Adipose tissue (tissue), 3 donors: ENCODE measurements at regions not wholly inside any gene's neighbourhood (a gene's known extent, or its start where the extent isn't known, plus 50 kb on each side); places are given as distances from the start of the nearest gene placed in this dataset.
"Not testable (repeated sequence)": the region's sequence is repeated elsewhere in the genome, so short reads cannot be mapped to it uniquely, and the experiment has no call there.

Experiments used
- H3K27ac ChIP-seq: one replicate; pipeline ENCODE4 v1.5.1; 2013; ENCODE audit warnings: low read depth, low read length
- WGBS, 3 donors: extraction: QIAGEN DNeasy Blood & Tissue Kit; methylation state at CpG; one replicate each; pipeline ENCODE4 v1.1.7; 2013; 5-methylcytosine and 5-hydroxymethylcytosine counted together
- donor health status: healthy with polysubstance abuse.
- donor health status: Bipolar disorder and iron deficiency.
- donor health status: healthy.

DNA sequence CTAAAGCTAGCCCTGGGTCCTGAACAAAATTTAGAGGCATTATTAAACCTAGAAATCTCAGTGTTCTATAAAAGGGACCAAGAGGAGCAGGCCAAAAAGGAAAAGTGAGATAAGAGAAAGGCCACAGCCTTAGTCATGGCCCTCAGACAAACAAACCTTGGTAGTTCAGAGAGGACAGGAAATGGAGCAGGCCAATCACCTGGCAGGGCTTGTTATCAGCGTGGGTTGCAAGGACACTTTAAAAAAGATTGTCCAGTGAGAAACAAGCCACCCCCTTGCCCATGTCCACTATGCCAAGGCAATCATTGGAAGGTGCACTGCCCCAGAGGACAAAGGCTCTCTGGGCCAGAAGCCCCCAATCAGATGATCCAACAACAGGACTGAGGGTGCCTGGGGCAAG lies 213.3 kb upstream of the CXADR start:
- WGBS, 3 donors, result 48 to 85% (median 63%) methylated on average over 1 of the region's 1 CpG

DNA sequence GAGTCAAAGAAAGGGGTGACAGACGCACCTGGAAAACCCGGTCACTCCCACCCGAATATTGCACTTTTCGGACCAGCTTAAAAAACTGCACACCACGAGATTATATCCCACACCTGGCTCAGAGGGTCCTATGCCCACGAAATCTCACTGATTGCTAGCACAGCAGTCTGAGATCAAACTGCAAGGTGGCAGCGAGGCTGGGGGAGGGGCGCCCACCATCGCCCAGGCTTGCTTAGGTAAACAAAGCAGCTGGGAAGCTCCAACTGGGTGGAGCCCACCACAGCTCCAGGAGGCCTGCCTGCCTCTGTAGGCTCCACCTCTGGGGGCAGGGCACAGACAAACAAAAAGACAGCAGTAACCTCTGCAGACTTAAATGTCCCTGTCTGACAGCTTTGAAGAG lies 185.1 kb upstream of the CXADR start:
- 81 to 91% (median 83%) methylated on average over 6 to 9 of the region's 9 CpGs for WGBS, 3 donors
- not testable (repeated sequence) for H3K27ac ChIP-seq

More for the DNA sequence above, 213.3 kb upstream of the CXADR start:
- not testable (repeated sequence) for H3K27ac ChIP-seq

DNA sequence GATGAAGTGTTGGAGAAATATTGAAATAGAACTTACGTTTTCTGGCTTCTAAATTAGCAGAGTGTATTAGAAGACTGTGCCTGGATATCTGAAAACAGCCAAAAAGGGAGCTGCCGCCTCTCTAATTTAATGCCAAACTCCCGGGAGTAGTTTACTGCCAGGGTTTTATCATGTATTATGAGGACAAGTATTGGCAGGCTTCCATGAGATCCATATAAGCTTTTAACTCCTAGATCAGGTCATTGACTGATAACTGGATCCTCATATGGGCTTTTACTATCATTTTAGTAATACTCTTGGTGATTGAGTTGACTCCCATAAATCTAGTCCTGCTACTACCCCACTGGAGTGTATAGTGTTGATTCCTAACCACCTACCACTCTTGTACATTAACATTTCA lies 178.4 kb upstream of the CXADR start:
- H3K27ac ChIP-seq, result no peak overlapping the region
- 28 to 43% (median 42%) methylated on average over 3 of the region's 3 CpGs for WGBS, 3 donors

DNA sequence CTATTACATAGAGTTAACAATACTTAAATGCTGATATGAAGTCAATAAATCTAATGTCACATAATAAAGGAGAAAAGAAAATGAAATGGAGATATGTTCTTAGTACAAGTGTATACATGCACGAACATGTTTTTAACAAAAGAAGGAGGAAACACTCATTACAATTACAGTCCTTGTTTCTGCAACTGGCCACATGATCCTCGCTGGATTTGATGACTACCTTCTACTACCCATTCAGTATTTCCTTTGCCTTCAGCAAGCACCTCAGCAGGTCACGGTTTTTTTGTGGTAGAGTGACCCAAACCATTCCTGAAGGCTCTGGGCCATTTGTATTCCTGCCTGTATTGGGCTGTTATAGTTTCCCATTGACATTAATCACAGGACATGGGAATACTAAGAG lies 172.8 kb upstream of the CXADR start:
- H3K27ac ChIP-seq, result no peak overlapping the region
- 45 to 73% (median 68%) methylated on average over 3 of the region's 3 CpGs for WGBS, 3 donors

DNA sequence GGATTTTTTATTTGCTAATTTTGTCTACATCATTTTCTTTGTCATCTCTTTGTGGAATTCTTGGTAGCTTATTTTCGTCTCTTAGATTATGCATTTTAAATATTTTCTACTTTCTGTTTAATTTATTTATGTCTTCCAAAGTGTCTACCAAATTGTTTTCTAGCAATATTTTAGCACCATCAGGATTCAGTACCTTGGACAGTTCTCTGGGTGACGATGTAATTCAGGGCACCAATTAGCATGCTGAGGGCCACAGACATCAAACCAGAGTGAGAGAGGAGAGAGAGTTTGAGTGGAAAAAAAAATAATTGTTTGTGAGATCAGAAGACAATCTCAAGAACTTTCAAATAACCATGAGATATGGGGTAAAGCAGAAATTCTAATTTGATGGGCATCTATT lies 169.8 kb upstream of the CXADR start:
- H3K27ac ChIP-seq, result no peak overlapping the region
- WGBS, 3 donors, result 24 to 42% (median 24%) methylated on average over 2 of the region's 2 CpGs

DNA sequence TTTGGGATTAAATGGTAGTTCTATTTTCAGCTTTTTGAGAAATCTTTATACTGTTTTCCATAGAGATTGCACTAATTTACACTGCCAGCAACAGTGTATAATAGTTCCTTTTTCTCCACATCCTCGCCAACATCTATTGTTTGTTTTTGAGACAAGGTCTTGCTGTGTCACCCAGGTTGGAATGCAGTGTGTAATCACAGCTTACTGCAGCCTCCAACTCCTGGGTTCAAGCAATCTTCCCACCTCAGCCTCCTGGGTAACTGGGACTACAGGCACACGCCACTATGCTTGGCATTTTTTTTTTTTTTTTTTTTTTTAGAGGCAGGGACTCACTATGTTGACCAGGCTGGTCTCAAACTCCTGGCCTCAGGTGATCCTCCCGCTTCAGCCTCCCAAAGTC lies 164.5 kb upstream of the CXADR start:
- WGBS, 3 donors, result 53 to 81% (median 78%) methylated on average over 3 of the region's 3 CpGs
- H3K27ac ChIP-seq, result no peak overlapping the region

DNA sequence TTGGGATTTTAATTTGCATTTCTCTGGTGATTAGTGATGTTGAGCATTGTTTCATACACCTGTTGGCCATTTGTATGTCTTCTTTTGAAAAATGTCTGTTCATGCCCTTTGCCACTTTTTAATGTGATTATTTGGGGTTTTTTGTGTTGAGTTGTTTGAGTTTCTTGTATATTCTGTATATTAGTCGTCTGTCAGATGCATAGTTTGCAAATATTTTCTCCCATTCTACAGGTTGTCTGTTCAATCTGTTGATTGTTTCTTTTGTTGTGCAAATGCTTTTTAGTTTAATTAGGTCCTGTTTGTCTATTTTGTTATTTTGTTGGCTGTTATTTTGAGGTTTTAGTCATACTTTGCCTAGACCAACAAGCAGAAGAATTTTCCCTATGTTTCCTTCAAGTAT lies 164.0 kb upstream of the CXADR start:
- H3K27ac ChIP-seq, result no peak overlapping the region
- 13 to 82% (median 75%) methylated on average over 1 of the region's 1 CpG for WGBS, 3 donors

DNA sequence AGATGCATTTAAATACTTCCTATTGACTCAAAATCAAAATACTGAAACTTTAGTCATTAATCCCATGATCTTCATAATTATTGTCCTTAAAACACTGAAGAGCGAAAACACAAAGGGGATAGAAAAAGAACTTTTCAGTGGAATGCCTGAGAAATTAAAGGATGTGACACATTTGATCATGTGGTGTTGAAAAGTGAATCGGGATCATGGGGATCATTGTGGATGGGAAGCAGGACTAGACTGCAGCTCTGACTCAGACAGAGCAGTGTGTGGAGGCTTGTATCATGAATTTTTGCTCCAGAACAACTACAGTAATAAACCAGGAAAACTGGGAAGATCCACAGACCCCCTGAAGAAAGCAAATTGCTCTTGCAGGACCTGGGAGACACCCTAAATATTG lies 161.1 kb upstream of the CXADR start:
- no peak overlapping the region for H3K27ac ChIP-seq
- WGBS, 3 donors, result 87 to 91% (median 89%) methylated on average over 2 of the region's 2 CpGs

DNA sequence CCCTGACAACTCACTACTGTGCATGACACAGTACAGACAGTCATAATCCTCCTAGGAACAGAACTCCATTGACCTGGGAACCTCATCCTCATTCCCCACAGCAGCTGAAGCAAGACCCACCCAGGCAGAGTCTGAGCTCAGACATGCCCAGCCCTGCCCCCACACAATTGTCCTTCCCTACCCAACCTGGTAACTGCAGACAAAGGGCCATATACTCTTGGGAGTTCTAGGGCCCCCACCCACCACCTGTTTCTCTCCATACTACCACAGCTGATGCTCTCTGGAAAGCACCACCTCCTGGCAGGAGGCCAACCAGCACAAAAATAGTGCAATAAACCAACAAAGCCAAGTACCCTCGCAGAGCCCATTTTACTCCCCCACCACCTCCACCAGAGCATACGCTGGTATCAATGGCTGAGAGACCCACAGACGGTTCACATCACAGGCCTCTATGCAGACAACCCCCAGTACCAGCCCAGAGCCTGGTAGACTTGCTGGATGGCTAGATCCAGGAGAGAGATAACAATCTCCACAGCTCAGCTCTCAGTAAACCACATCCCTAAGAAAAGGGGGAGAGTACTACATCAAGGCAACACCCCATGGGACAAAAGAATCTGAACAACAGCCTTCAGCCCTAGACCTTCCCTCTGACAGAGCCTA lies 159.7 kb upstream of the CXADR start:
- WGBS, 3 donors, result 62 to 89% (median 79%) methylated on average over 3 of the region's 3 CpGs
- H3K27ac ChIP-seq, result no peak overlapping the region

DNA sequence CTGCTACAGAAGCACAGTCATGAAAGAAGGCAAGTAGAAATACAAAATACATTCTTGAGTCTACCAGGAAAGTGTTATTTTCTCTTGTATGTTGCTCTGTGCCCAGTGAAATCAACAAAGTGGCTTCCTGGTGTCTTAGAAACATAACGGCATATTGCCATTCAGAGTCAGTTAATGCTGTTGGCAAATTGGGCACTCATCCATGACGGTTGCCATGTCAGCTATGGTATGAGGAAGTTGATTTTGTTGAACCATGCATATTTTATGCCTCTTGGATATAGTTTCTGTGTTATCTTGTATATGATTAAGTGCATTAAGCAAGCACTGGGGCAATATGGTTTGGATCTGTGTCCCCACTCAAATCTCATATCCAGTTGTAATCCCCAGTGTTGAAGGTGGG lies 153.1 kb upstream of the CXADR start:
- 78 to 83% (median 81%) methylated on average over 2 of the region's 2 CpGs for WGBS, 3 donors
- H3K27ac ChIP-seq, result no peak overlapping the region

DNA sequence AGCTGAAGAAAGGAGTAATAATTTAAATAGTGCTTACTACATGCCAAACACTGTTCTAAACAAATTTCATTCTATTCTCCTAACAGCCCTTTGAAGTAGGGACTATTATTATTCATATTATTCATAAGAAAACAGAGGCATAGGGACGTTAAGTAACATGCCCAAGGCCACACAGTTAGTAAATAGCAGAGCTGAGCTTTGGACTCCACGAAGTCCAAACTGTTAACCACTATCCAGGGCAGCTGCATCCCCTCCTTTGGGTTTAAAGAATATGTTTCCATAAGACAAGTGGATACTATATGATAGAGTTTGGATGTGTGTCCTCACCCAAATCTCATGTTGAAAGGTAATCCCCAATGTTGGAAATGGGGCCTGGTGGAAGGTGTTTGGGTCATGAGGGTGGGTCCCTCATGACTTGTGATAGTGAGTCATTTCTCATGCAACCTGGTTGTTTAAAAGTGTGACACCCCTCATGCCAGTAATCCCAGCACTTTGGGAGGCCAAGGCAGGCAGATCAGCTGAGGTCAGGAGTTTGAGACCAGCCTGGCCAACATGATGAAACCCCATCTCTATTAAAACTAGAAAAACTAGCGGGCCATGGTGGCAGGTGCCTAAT lies 144.0 kb upstream of the CXADR start:
- H3K27ac ChIP-seq, result no peak overlapping the region

DNA sequence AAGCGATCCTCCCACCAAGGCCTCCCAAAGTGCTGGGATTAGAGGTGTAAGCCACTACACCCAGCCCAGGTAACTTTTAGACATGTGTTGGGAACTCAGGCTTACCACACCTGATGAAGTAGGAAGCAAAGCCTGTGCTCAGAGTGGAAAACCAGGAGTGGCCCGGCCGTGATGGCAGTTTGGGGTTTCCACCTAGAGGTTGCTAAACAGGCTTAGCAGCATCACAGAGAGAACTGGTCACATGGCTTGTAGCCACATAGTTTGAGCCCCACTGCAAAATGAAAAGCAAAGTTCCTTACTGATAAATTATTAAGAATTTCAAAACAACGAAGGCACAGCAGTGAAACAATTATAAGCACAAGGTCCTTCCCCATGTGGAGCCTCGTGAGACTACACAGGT lies 142.6 kb upstream of the CXADR start:
- no peak overlapping the region for H3K27ac ChIP-seq
- WGBS, 3 donors, result 35 to 74% (median 68%) methylated on average over 5 of the region's 5 CpGs

More for the DNA sequence above, 144.0 kb upstream of the CXADR start:
- WGBS, 3 donors, result 53 to 60% (median 55%) methylated on average over 3 of the region's 3 CpGs

DNA sequence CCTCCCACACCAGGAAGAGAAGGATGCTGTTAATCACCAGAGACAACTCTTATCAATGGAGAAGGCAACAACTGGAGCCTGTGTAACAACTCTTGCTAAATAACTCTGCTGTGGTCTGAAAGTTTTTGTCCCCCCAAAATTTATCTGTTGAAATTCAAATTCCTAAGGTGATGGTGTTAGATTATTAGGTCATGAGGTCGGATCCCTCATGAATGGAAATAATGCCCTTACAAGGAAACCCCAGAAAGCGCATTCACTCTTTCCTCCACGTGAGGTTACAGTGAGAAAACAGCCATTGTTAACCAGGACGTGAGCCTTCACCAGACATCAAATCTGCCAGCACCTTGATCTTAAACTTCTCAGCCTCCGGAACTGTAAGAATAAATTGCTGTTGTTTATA lies 141.9 kb upstream of the CXADR start:
- H3K27ac ChIP-seq, result no peak overlapping the region
- WGBS, 3 donors, result 28 to 44% (median 42%) methylated on average over 5 of the region's 5 CpGs

DNA sequence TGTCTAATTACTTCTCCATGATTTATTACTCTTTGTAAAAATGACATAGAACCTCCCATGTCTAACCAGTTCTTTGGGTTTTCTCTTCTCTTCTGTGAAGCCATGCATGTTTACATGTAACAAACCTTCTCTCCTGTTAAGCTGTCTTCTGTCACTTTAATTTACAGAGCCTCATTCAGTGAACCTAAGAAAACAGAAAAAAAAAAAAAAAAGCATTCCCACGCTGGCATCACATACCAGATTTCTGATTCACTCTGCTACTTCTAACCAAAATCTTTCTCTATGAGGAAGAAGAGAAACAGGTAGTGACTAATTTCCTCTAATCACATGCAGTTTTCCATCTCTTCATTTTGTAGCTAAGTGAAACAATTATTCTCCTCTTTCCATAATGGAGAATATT lies 141.4 kb upstream of the CXADR start:
- 9 to 30% (median 24%) methylated on average over 1 of the region's 1 CpG for WGBS, 3 donors
- H3K27ac ChIP-seq, result no peak overlapping the region

DNA sequence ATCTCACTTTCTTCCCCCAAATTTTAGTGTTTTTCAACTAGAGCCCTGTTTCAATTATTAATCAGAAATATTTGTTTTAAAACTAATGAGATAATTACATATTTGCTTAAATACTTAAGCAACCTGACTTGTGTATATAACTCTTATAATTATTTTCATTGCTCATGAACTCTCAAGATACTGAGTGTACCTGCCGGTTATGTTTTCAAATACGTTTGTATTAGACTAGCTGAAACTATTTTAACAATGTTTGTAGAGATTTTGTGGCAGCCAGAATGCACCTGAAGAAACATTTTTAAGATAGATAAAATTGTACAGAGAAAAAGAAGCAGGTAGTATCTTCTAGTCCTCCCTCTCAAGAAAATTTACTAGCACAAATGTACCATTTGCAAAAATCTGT lies 140.6 kb upstream of the CXADR start:
- WGBS, 3 donors, result 39 to 82% (median 74%) methylated on average over 2 of the region's 2 CpGs
- H3K27ac ChIP-seq, result no peak overlapping the region

DNA sequence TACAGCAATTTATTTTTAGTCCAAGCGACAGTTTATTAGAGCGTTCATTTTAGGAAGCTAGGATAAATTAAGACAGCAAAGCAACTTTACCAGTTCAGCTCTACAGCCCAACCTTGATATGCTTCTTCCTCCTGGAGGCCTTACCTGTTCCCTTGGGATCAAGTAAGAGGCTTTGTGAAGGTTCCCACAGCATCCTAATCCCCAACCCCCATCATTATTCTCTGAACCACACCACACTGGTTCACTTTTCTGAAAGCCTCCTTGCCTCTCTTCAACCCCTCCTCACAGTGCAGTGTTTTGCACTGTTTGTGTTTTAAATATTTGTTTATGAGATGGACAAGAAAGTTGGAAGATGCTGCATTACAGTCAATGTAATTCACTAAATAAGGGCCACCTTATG lies 126.3 kb upstream of the CXADR start:
- WGBS, 3 donors, result 22 to 32% (median 29%) methylated on average over 2 of the region's 2 CpGs

DNA sequence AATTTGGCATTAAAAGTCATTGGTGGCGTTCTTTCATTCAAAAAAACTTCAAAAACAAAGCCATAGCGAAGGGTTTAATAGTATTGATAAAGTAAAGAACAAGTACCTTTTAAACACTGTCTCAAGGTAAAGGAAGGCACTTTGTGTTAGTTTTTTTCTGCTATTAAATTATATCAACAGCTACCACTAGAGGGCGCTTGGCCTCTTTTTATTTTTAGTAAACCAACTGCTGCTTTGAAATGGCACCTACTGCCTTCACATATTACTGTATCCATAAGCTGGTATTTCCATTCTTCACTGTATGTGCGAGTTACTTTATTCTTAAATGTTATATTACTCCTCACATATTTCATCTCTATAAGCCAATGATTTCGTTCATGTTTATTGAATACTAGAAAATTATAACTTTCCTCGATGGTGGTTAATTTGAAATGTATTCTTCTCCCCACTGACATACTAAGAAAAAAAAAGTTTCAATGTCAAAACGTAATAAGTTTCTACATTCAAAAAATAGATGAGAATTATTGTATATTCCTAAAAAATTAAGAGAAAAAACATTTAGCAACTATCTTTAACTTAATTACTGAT lies 125.7 kb upstream of the CXADR start:
- WGBS, 3 donors, result 19 to 21% (median 20%) methylated on average over 7 of the region's 7 CpGs
- no peak overlapping the region for H3K27ac ChIP-seq

More for the DNA sequence above, 126.3 kb upstream of the CXADR start:
- no peak overlapping the region for H3K27ac ChIP-seq

DNA sequence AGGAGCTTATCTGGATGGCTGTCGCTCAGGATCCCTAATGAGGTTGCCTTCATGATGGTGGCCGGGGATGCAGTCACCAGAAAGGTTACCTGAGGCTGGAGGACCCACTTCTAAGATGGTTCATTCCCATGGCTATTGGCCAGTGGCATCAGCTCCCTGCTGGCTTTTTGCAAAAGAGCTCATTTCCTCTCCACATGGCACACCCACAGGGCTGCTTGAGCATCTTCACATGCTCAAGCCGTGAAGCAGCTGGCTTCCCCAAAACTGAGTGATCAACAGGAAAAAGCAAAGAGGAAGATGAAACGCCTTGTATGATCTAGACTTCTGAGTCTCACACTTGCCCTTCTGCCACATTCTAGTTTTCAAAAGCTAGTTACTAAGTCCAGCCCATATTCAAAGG lies 124.6 kb upstream of the CXADR start:
- 58 to 91% (median 70%) methylated on average over 4 of the region's 4 CpGs for WGBS, 3 donors
- no peak overlapping the region for H3K27ac ChIP-seq

DNA sequence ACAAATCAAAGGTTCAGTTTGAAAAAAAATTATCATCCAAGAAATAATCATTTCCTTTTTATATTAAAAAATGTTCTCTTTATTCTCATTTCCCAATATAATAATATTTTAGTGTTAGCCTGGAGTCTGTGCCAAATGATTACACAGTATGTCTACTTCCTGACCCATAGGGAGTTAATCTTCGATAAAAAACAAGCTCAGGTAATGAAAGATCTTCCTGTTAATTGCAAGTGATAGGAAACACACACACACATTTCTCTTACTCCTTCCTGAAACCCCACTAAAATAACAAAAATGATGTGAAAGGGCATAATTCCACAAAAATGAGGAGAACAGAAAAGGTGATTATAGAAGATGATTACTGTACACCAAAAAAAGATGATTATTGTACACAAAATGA lies 123.5 kb upstream of the CXADR start:
- H3K27ac ChIP-seq, result no peak overlapping the region

DNA sequence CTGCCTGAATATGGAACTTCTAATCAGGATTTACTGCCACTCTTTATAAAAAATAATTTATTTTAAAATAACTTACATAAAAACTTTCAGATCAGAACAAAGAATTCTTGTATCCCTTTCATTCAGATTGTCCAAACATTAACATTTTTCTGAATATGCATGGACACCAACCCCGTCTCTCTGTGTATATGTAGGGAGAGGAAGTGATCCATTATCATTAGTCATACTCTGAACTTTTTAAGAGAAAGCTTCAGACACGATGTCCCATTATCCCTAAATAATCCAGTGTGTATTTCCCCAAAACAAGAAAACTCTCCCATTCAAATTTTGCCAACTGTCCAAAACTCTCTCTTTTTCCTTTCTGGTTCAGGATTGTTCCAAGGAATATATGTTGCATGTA lies 122.3 kb upstream of the CXADR start:
- WGBS, 3 donors, result 69 to 70% (median 69%) methylated on average over 2 of the region's 2 CpGs

More for the DNA sequence above, 123.5 kb upstream of the CXADR start:
- 26 to 49% (median 42%) methylated on average over 1 of the region's 1 CpG for WGBS, 3 donors

More for the DNA sequence above, 122.3 kb upstream of the CXADR start:
- H3K27ac ChIP-seq, result no peak overlapping the region
